DND-41 (cell line): ENCODE measurements at regions not wholly inside any gene's neighbourhood (a gene's known extent, or its start where the extent isn't known, plus 50 kb on each side); places are given as distances from the start of the nearest gene placed in this dataset.

Source experiments
- ATAC-seq: fragments of 200-7000 bp; cut with Tn5 transposase; 3 replicates; pipeline ENCODE4 v1.9.1; 2021; ENCODE audit warnings: low read depth; ENCODE audit not compliant: insufficient read depth
- DNase-seq: peaks from one replicate; pipeline ENCODE4 v3.0.0-alpha.2; 2020
- H2AFZ ChIP-seq: 2 replicates; pipeline ENCODE4 v1.6.0; 2012; ENCODE audit warnings: low read depth, low read length
- H3K27ac ChIP-seq: 2 replicates; pipeline ENCODE4 v1.5.1; 2012; ENCODE audit warnings: low read length, inconsistent platforms
- H3K27me3 ChIP-seq: fragments of 200-600 bp; sonication (generic); 2 replicates; pipeline ENCODE4 v1.6.0; 2012; ENCODE audit warnings: low read length, mild to moderate bottlenecking, inconsistent platforms; ENCODE audit not compliant: insufficient read depth, poor library complexity
- H3K36me3 ChIP-seq: 2 replicates; pipeline ENCODE4 v1.5.1; 2012; ENCODE audit warnings: low read length, inconsistent platforms; ENCODE audit not compliant: insufficient read depth
- H3K4me1 ChIP-seq: 2 replicates; pipeline ENCODE4 v1.5.1; 2012; ENCODE audit warnings: mild to moderate bottlenecking, low read length; ENCODE audit not compliant: insufficient read depth
- H3K4me2 ChIP-seq: 2 replicates; pipeline ENCODE4 v1.6.0; 2012; ENCODE audit warnings: mild to moderate bottlenecking, moderate library complexity, low read length, inconsistent platforms; ENCODE audit not compliant: insufficient read depth
- H3K4me3 ChIP-seq, 2 experiments: fragments of 200-600 bp in 1 of 2; shearing (Covaris generic) in 1 of 2; 2 replicates each; pipeline ENCODE4 v1.5.1; 2012 to 2016; ENCODE audit warnings: inconsistent platforms in 2 of 2, low read length in 2 of 2, mild to moderate bottlenecking in 2 of 2, low read depth in 1 of 2, moderate library complexity in 1 of 2
- H3K79me2 ChIP-seq: 2 replicates; pipeline ENCODE4 v1.6.0; 2012; ENCODE audit warnings: low read length, inconsistent platforms; ENCODE audit not compliant: insufficient read depth
- H3K9ac ChIP-seq: 2 replicates; pipeline ENCODE4 v1.6.0; 2012; ENCODE audit warnings: low read depth, mild to moderate bottlenecking, inconsistent platforms, low read length, moderate library complexity
- H3K9me3 ChIP-seq: 2 replicates; pipeline ENCODE4 v1.5.1; 2012; ENCODE audit warnings: low read length, moderate library complexity, mild to moderate bottlenecking, inconsistent platforms; ENCODE audit not compliant: insufficient read depth, severe bottlenecking
- H4K20me1 ChIP-seq: 2 replicates; pipeline ENCODE4 v1.6.0; 2012; ENCODE audit warnings: low read length; ENCODE audit not compliant: insufficient read depth
- EZH2 ChIP-seq: IDR thresholded peaks from 3 replicates; pipeline ENCODE4 v1.6.1; 2012; ENCODE audit warnings: borderline replicate concordance, low read depth, mild to moderate bottlenecking, moderate library complexity, low read length, inconsistent platforms; ENCODE audit not compliant: severe bottlenecking
- TF ChIP-seq, protein P1 (sequence below): IDR thresholded peaks from 2 replicates; pipeline ENCODE4 v1.5.1; 2012; ENCODE audit warnings: borderline replicate concordance, low read length, moderate library complexity, mild to moderate bottlenecking; ENCODE audit not compliant: poor library complexity, severe bottlenecking; ENCODE audit errors: extremely low read depth

GRCh38 chr1:221637641-221638041, 104.2 kb downstream of the DUSP10 start:
- H3K9ac ChIP-seq, result no peak overlapping the region
- no peak overlapping the region for H3K27ac ChIP-seq
- H3K27me3 ChIP-seq, result no peaks in the 10 kb centered on the region
- no peaks in the 10 kb centered on the region for H4K20me1 ChIP-seq
- DNase-seq (no peak), ATAC-seq (no peak)
- H3K79me2 ChIP-seq, result no peaks in the 10 kb centered on the region
- no peak overlapping the region for H2AFZ ChIP-seq
- H3K4me1 ChIP-seq, result no peaks in the 10 kb centered on the region
- TF ChIP-seq EZH2, result no peak
- no peaks in the 10 kb centered on the region for H3K9me3 ChIP-seq
- no peak overlapping the region for H3K4me3 ChIP-seq
- H3K36me3 ChIP-seq, result no peaks in the 10 kb centered on the region
- H3K4me2 ChIP-seq, result no peak overlapping the region

DNA sequence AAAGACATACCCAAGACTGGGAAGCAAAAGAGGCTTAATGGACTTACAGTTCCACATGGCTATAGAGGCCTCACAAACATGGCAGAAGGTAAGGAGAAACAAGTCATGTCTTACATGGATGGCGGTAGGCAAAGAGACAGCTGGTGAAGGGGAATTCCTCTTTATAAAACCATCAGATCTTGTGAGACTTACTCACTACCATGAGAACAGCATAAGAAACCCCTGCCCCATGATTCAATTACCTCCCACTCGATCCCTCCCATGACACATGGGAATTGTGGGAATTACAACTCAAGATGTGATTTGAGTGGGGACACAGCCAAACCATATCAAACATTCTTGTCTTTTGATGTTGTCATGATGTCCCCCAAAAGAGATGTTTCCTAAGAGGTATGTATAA, 103.3 kb downstream of the DUSP10 start:
- no peaks in the 10 kb centered on the region for H4K20me1 ChIP-seq
- no peak overlapping the region for H3K4me2 ChIP-seq
- TF ChIP-seq, protein P1, sequence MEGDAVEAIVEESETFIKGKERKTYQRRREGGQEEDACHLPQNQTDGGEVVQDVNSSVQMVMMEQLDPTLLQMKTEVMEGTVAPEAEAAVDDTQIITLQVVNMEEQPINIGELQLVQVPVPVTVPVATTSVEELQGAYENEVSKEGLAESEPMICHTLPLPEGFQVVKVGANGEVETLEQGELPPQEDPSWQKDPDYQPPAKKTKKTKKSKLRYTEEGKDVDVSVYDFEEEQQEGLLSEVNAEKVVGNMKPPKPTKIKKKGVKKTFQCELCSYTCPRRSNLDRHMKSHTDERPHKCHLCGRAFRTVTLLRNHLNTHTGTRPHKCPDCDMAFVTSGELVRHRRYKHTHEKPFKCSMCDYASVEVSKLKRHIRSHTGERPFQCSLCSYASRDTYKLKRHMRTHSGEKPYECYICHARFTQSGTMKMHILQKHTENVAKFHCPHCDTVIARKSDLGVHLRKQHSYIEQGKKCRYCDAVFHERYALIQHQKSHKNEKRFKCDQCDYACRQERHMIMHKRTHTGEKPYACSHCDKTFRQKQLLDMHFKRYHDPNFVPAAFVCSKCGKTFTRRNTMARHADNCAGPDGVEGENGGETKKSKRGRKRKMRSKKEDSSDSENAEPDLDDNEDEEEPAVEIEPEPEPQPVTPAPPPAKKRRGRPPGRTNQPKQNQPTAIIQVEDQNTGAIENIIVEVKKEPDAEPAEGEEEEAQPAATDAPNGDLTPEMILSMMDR, result no peak
- TF ChIP-seq EZH2, result no peak
- no peak overlapping the region for H3K9ac ChIP-seq
- H3K27me3 ChIP-seq, result no peaks in the 10 kb centered on the region
- DNase-seq (no peak), ATAC-seq (no peak)
- no peaks in the 10 kb centered on the region for H3K36me3 ChIP-seq
- no peak overlapping the region for H2AFZ ChIP-seq
- no peak overlapping the region for H3K27ac ChIP-seq
- no peak overlapping the region for H3K4me3 ChIP-seq
- H3K9me3 ChIP-seq, result no peaks in the 10 kb centered on the region
- no peaks in the 10 kb centered on the region for H3K79me2 ChIP-seq
- H3K4me1 ChIP-seq, result no peaks in the 10 kb centered on the region

DNA sequence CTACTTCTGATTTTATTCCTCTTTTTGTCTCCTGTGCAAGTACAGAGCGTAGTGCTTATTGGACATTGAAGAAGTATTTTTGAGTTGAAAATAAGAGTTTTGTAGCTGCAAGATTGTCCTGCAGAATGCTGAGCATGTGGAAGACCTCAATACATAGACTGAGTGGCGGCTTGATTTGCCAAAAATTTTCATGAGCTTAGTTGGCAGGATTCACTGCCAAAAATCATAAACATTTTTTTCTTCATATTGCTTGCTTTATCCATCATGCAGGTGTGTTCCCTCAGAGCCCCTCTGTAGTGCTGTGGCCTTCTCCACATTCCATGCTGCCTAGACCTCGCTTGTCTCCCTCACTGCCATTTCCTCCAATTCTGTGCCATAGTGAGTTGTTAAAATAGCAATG, 100.1 kb downstream of the DUSP10 start:
- no peak for DNase-seq
- Histone ChIP-seq H3K27me3 (no peaks in the 10 kb centered on the region), H3K36me3 (no peaks in the 10 kb centered on the region), H3K4me1 (no peaks in the 10 kb centered on the region), H3K4me3 (no peak overlapping the region), H4K20me1 (no peaks in the 10 kb centered on the region), H3K9me3 (no peaks in the 10 kb centered on the region), H3K79me2 (no peaks in the 10 kb centered on the region), H3K27ac (no peak overlapping the region), H3K9ac (no peak overlapping the region), H3K4me2 (no peak overlapping the region), H2AFZ (no peak overlapping the region)
- no peak for TF ChIP-seq EZH2
- TF ChIP-seq, protein P1, result no peak
- no peak for ATAC-seq

DNA sequence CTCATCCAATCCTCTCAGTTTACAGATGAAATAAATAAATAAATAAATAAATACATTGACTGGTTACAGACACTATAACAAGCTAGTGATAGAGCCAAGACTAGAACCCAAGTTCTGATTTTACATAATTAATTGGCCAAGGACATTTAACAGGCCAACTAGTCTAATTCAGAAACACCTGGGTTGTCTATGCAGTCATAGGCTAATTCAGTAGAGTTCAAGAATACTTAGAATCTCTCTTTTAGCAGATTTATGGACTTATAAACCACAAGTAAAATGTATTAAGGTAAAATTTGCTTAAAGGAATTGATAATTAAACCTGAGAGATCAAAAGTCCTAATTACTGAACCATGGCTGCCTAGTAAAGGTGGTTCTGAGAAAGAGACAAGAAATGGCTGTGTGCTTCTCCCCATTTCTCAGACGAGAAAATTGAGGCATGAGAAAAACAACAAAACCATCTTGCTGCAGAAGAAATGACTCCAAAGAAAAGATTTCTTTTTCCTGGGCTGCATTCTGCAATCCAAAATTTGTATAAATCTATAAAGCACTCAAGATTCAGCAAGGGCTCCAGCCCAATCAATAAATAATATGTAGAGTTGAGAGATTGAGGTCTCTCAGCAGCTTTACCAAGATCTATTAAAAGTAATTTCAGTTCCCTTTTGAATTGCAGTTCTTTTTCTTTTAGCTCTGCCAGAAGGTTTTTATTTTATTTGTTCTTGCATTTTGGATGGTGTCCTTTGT, 98.3 kb downstream of the DUSP10 start:
- Histone ChIP-seq H3K9ac (no peak overlapping the region), H3K27me3 (no peaks in the 10 kb centered on the region), H2AFZ (no peak overlapping the region), H3K4me3 (no peak overlapping the region), H3K4me1 (no peaks in the 10 kb centered on the region), H3K27ac (no peak overlapping the region), H4K20me1 (no peaks in the 10 kb centered on the region), H3K36me3 (no peaks in the 10 kb centered on the region), H3K9me3 (no peaks in the 10 kb centered on the region), H3K4me2 (no peak overlapping the region), H3K79me2 (no peaks in the 10 kb centered on the region)
- TF ChIP-seq, protein P1, result no peak
- TF ChIP-seq EZH2, result no peak
- ATAC-seq (no peak), DNase-seq (no peak)
